BLaER1 (cell line): ENCODE measurements at regions not wholly inside any gene's neighbourhood (a gene's known extent, or its start where the extent isn't known, plus 50 kb on each side); places are given as distances from the start of the nearest gene placed in this dataset.

Experiments
- H3K27ac ChIP-seq: shearing (Covaris generic); formaldehyde crosslinking; 2 replicates; pipeline ENCODE4 v1.8.1; 2022
- H3K27me3 ChIP-seq: shearing (Covaris generic); formaldehyde crosslinking; 2 replicates; pipeline ENCODE4 v1.8.1; 2022
- H3K36me3 ChIP-seq: shearing (Covaris generic); formaldehyde crosslinking; 2 replicates; pipeline ENCODE4 v1.8.1; 2022
- H3K4me1 ChIP-seq: shearing (Covaris generic); formaldehyde crosslinking; 2 replicates; pipeline ENCODE4 v1.8.1; 2022
- H3K4me2 ChIP-seq: shearing (Covaris generic); formaldehyde crosslinking; 2 replicates; pipeline ENCODE4 v1.8.1; 2022
- H3K4me3 ChIP-seq: shearing (Covaris generic); formaldehyde crosslinking; 2 replicates; pipeline ENCODE4 v1.8.1; 2022
- H3K9ac ChIP-seq: shearing (Covaris generic); formaldehyde crosslinking; 2 replicates; pipeline ENCODE4 v1.8.1; 2022
- H3K9me3 ChIP-seq: shearing (Covaris generic); formaldehyde crosslinking; 2 replicates; pipeline ENCODE4 v1.8.1; 2022
- H4K20me1 ChIP-seq: shearing (Covaris generic); formaldehyde crosslinking; 2 replicates; pipeline ENCODE4 v1.8.1; 2022
- Cebpa-rat ChIP-seq: shearing (Covaris generic); IDR thresholded peaks from 2 replicates; pipeline ENCODE4 v1.8.1; 2022

- Histone ChIP-seq H4K20me1 (0 out of 2 replicates have a peak, but pooled peaks cover 5% of the 10 kb centered on the region), H3K27me3 (no peaks in the 10 kb centered on the region), H3K4me1 (no peaks in the 10 kb centered on the region), H3K9ac (no peak overlapping the region), H3K9me3 (no peaks in the 10 kb centered on the region), H3K27ac (no peak overlapping the region), H3K4me2 (no peak overlapping the region), H3K4me3 (no peak overlapping the region), H3K36me3 (no peaks in the 10 kb centered on the region)
- TF ChIP-seq Cebpa-rat, result no peak
These were observed 77.3 kb upstream of the ATP2B2 start for GRCh38 chr3:10582733-10583132.

GRCh38 chr3:10583798-10584708, 78.7 kb upstream of the ATP2B2 start:
- H3K4me2 ChIP-seq, result no peak overlapping the region
- no peaks in the 10 kb centered on the region for H3K36me3 ChIP-seq
- no peaks in the 10 kb centered on the region for H3K4me1 ChIP-seq
- H4K20me1 ChIP-seq, result 0 out of 2 replicates have a peak, but pooled peaks cover 5% of the 10 kb centered on the region
- no peak overlapping the region for H3K4me3 ChIP-seq
- no peak overlapping the region for H3K27ac ChIP-seq
- no peak overlapping the region for H3K9ac ChIP-seq
- no peaks in the 10 kb centered on the region for H3K27me3 ChIP-seq
- TF ChIP-seq Cebpa-rat, result no peak
- no peaks in the 10 kb centered on the region for H3K9me3 ChIP-seq

GRCh38 chr3:10585945-10586344, 80.6 kb upstream of the ATP2B2 start:
- Histone ChIP-seq H3K27me3 (no peaks in the 10 kb centered on the region), H4K20me1 (0 out of 2 replicates have a peak, but pooled peaks cover 5% of the 10 kb centered on the region)

GRCh38 chr3:10594915-10595314, 89.5 kb upstream of the ATP2B2 start:
- Histone ChIP-seq H3K9ac (no peak overlapping the region), H3K4me2 (no peak overlapping the region), H3K9me3 (no peaks in the 10 kb centered on the region), H3K4me3 (no peak overlapping the region), H3K27ac (no peak overlapping the region), H3K4me1 (no peaks in the 10 kb centered on the region), H3K36me3 (no peaks in the 10 kb centered on the region), H3K27me3 (no peaks in the 10 kb centered on the region), H4K20me1 (no peaks in the 10 kb centered on the region)
- TF ChIP-seq Cebpa-rat, result no peak

More at GRCh38 chr3:10585945-10586344, 80.6 kb upstream of the ATP2B2 start:
- H3K36me3 ChIP-seq, result no peaks in the 10 kb centered on the region
- H3K4me2 ChIP-seq, result no peak overlapping the region
- H3K9me3 ChIP-seq, result no peaks in the 10 kb centered on the region
- H3K9ac ChIP-seq, result no peak overlapping the region
- H3K4me1 ChIP-seq, result no peaks in the 10 kb centered on the region
- no peak for TF ChIP-seq Cebpa-rat
- no peak overlapping the region for H3K27ac ChIP-seq
- H3K4me3 ChIP-seq, result no peak overlapping the region

GRCh38 chr3:10596746-10597448, 91.5 kb upstream of the ATP2B2 start:
- no peaks in the 10 kb centered on the region for H4K20me1 ChIP-seq
- H3K27me3 ChIP-seq, result no peaks in the 10 kb centered on the region
- no peaks in the 10 kb centered on the region for H3K36me3 ChIP-seq
- no peaks in the 10 kb centered on the region for H3K4me1 ChIP-seq
- H3K9me3 ChIP-seq, result no peaks in the 10 kb centered on the region
- no peak overlapping the region for H3K9ac ChIP-seq
- H3K4me2 ChIP-seq, result no peak overlapping the region
- H3K4me3 ChIP-seq, result no peak overlapping the region
- H3K27ac ChIP-seq, result no peak overlapping the region
- no peak for TF ChIP-seq Cebpa-rat

- Histone ChIP-seq H3K9ac (no peak overlapping the region), H3K27me3 (no peaks in the 10 kb centered on the region), H3K9me3 (no peaks in the 10 kb centered on the region), H3K36me3 (no peaks in the 10 kb centered on the region), H4K20me1 (no peaks in the 10 kb centered on the region), H3K4me2 (no peak overlapping the region), H3K4me1 (peaks cover 2% of the 10 kb centered on the region), H3K4me3 (no peak overlapping the region), H3K27ac (no peak overlapping the region)
- TF ChIP-seq Cebpa-rat, result no peak
These were observed 92.3 kb upstream of the ATP2B2 start for GRCh38 chr3:10597733-10598132.

GRCh38 chr3:10599017-10599416, 93.6 kb upstream of the ATP2B2 start:
- TF ChIP-seq Cebpa-rat, result no peak
- H3K9me3 ChIP-seq, result no peaks in the 10 kb centered on the region
- H3K27ac ChIP-seq, result no peak overlapping the region
- H3K4me2 ChIP-seq, result no peak overlapping the region
- no peaks in the 10 kb centered on the region for H3K36me3 ChIP-seq
- H4K20me1 ChIP-seq, result no peaks in the 10 kb centered on the region
- H3K9ac ChIP-seq, result no peak overlapping the region
- H3K4me1 ChIP-seq, result peaks cover 14% of the 10 kb centered on the region
- no peak overlapping the region for H3K4me3 ChIP-seq
- H3K27me3 ChIP-seq, result no peaks in the 10 kb centered on the region

GRCh38 chr3:10599444-10599843, 94.1 kb upstream of the ATP2B2 start:
- no peaks in the 10 kb centered on the region for H3K27me3 ChIP-seq
- H3K9me3 ChIP-seq, result no peaks in the 10 kb centered on the region
- H3K9ac ChIP-seq, result no peak overlapping the region
- peaks cover 18% of the 10 kb centered on the region for H3K4me1 ChIP-seq
- H3K4me2 ChIP-seq, result no peak overlapping the region
- no peak for TF ChIP-seq Cebpa-rat
- no peaks in the 10 kb centered on the region for H4K20me1 ChIP-seq
- no peaks in the 10 kb centered on the region for H3K36me3 ChIP-seq
- no peak overlapping the region for H3K27ac ChIP-seq
- H3K4me3 ChIP-seq, result no peak overlapping the region

GRCh38 chr3:10600296-10600714, 94.9 kb upstream of the ATP2B2 start:
- H3K9me3 ChIP-seq, result no peaks in the 10 kb centered on the region

GRCh38 chr3:10600726-10601125, 95.3 kb upstream of the ATP2B2 start:
- Histone ChIP-seq H3K4me1 (peaks cover 24% of the 10 kb centered on the region), H3K4me2 (no peak overlapping the region), H4K20me1 (no peaks in the 10 kb centered on the region), H3K9ac (no peak overlapping the region), H3K36me3 (no peaks in the 10 kb centered on the region), H3K4me3 (no peak overlapping the region), H3K9me3 (no peaks in the 10 kb centered on the region), H3K27ac (no peak overlapping the region), H3K27me3 (no peaks in the 10 kb centered on the region)
- no peak for TF ChIP-seq Cebpa-rat

More at GRCh38 chr3:10600296-10600714, 94.9 kb upstream of the ATP2B2 start:
- H3K4me3 ChIP-seq, result no peak overlapping the region
- TF ChIP-seq Cebpa-rat, result no peak
- peaks cover 24% of the 10 kb centered on the region for H3K4me1 ChIP-seq
- H3K9ac ChIP-seq, result no peak overlapping the region
- no peak overlapping the region for H3K27ac ChIP-seq
- H3K27me3 ChIP-seq, result no peaks in the 10 kb centered on the region
- no peaks in the 10 kb centered on the region for H4K20me1 ChIP-seq
- H3K36me3 ChIP-seq, result no peaks in the 10 kb centered on the region
- H3K4me2 ChIP-seq, result no peak overlapping the region
